HG02623 (cell line): ENCODE measurements at regions not wholly inside any gene's neighbourhood (a gene's known extent, or its start where the extent isn't known, plus 50 kb on each side); places are given as distances from the start of the nearest gene placed in this dataset.
"Not testable (repeated sequence)": the region's sequence is repeated elsewhere in the genome, so short reads cannot be mapped to it uniquely, and the experiment has no call there.

Source experiments
- ATAC-seq: cut with Tn5 transposase; IDR thresholded peaks from one replicate; pipeline ENCODE4 v1.9.1; 2021; ENCODE audit warnings: moderate library complexity; ENCODE audit not compliant: unreplicated experiment

DNA sequence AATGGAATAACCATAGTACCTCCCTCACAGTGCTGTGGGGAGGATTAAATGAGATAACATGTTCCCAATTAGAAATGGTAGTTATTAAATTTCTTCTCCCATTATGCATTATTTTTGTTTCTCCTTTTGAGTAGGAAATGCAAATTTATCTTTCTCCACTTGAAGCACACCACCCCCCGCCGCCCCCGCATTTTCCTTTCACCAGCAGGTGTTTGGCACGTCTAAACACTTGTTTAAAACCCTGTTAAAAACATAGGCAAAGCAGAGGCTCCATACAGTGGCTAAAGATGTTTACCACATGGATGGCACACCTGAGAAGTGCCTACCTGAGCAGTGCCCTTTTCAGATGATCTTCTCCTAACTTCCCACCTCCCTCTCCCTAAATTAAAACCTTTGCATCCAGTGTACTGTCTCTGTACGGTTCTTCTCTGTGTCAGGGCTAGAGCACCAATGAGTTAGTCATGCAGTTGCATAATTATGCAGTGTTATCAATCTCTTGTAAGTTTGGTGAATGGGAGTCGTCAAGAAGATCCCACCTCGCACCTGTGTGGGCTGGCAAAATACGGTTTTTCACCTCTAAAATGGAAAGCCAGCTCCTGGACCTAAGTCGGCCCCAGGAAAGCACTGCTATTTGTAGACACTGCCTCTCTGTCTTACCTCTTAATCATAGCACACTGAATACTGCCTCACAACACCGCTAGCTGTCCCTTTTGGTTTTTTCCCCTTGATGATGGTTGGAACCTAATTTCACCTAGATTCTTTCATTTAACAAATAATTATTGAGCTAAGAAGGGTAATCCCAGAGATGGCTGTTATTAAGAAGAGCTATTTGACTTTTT, 122.0 kb downstream of the CT47B1 start:
- no peak for ATAC-seq

DNA sequence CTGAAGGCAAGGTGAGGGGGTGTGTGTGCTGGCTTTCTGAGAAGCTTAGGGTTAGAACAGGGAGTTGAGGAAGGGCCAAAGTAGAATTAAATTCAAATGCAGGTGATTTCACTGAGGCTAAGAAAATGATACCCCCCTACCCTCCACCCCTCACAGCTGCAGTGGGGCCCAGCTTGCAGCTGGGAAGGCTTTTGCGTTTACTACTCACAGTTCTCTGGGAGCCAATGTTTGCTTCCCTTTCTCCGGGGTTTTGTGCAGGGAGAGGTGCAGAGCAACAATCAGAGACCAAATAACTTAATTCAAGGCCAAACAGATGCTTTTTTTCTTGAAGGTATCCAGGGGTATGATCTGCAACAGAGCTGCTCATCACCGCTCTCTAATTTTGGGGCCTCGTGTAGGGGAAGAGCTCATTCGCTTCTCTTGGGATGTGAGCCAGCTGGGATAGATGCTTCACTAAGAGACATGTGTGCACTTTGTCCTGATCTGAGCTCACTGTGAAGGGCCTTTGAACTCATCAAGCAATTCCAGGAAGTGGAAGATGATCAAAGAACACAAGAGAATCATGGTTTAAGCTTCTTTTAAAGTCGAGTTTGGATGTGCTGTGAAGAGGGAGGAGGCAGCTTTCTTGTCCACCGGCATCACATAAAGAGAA, 122.7 kb upstream of the C1GALT1C1 start:
- ATAC-seq, result no peak

DNA sequence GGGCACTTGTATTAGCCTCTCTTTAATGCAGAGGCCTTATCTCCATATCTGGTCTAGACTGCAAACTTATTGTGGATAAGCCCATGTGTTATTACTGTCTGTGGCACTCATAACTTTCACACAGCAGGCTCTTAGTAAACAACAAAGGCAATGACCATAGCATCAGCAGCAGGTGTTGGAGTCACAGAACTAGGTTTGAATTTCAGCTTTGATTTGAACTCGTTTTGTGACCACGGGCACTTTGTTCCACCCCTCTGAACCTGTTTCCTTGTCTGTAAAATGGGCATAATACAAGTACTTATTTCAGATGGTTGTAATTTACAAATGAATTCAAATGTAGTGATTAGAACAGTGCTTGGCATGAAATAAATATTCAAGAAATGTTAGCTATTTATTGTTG, 121.8 kb upstream of the C1GALT1C1 start:
- no peak for ATAC-seq

DNA sequence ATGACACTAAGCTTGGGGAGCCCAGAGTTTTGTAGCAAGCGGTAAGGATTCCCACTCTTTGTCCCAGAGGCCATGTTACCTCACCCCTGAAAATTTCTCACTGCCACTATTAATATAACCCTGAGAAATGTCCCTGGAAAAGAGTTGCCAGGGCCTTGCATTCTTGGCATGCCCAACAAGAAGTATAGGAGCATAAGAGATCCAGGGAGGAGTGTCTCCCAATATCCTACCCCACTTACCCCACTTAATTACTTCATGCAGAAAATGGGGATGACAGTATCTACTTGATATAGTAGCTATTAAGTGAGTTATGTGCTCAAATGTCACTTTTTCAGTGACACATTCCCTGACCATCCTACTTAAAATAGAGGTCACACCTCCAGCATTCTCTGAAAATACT, 120.5 kb upstream of the C1GALT1C1 start:
- ATAC-seq, result no peak

GRCh38 chrX:120749141-120749846, 119.4 kb upstream of the C1GALT1C1 start:
- peak; percentile 81 for ATAC-seq

DNA sequence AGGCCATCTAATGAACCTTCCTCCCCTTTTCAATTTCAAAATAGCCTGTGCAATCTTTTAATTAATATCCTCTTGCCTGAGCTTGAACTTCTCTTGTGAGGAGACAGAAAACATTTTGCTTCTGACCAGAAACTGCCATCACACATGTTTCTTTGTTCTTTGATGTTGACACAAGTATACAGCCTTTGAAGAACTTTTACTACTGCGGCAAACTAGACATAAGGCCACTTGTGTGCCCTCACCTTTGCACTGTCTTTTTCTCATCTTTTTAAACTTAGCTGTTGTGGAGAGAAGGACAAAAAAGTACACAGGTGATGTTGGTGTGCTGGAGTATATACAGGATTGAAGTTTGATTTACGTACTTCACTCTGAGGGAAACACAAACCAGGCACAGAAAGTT, 116.3 kb upstream of the C1GALT1C1 start:
- no peak for ATAC-seq

DNA sequence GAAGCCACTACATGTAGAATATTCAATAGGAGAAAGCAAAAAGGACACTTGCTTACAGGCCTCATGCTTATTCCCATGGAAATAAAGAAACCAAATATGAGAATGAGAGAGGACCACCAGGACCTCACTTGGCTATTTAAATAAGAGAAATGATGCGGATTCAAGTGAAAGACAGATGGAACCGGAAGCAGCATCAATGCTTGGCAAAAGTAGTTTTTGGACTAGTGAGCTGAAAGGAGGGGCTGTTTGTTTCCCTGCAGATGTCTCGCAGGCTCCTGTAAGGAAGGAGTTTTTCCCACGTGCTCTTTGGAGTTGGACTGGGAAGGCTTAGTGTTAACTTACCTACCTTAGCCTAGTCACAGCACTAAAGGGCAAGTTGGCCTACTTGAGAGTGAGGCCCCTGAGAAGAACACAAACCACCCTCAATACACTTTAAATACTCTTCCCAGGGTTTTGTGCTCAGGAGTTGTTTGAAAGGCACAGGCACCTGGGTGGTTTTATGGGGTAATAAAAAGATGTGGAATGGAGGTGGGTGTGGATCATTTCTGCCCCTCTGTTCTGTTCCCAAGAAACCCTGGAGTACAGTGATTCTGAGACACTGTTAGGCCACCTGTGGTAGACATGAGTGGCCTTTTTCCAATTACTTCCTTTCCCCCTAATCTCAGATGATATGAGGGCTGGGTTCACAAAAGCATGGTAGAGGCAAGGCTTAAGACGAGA, 113.3 kb upstream of the C1GALT1C1 start:
- ATAC-seq, result no peak

GRCh38 chrX:120741452-120741851, 111.6 kb upstream of the C1GALT1C1 start:
- no peak for ATAC-seq

DNA sequence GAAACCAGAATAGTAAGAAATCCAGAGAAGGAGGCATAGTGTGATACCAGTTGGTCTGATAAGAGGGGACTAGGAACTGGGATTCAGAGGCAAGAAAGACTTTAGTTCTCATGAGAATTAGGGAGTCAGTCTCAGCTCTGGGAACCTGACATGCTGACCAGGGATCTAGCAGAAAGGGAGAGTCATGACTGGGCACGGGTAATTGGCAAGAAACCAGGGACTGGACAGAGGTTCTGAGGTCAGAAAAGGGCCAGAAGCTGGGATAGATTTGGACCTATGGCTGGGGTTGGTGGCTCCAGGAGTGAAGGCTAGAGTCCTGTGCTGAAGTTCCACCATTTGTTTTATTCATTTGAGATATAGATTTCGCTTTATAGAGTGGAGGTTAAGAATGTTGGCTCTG, 110.2 kb upstream of the C1GALT1C1 start:
- no peak for ATAC-seq

- no peak for ATAC-seq
Observed at GRCh38 chrX:120739300-120739699, 109.4 kb upstream of the C1GALT1C1 start.

DNA sequence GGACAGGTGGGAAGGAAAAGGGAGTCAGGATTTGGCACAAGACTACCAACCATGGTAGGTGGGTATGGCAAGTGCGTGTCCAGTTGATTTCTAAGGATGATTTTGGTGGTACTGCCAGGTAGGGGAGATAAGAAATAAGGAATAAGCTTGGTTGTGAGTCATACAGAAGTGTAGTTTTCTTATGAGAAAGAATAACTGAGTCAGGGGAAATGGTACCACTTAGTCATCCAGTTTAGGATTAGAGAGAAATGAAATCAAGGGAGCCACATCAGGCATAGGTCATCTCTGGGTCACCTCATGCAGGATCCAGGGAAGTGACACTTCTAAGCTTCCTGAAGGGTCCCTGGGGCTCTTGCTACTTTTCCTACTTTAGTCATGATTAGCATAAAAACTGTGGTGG, 107.1 kb upstream of the C1GALT1C1 start:
- ATAC-seq, result no peak

GRCh38 chrX:120735966-120736365, 106.1 kb upstream of the C1GALT1C1 start:
- no peak for ATAC-seq

DNA sequence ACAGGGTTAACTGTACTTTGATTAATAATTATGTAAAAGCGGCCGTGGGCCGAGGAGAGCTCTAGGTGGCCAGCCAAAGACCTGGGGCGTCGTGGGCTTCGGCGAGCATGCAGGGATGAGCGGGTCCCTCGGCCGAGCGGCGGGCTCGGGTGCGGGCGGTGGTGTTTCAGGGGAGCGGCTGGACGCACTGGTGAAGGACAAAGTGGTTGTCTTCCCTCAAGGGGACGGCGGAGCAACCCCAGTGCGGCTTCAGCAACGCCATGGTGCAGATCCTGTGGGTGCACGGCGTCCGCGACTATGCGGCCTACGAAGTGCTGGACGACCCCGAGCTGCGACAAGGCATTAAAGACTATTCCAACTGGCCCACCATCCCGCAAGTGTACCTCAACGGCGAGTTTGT, 103.0 kb upstream of the C1GALT1C1 start:
- ATAC-seq, result no peak

DNA sequence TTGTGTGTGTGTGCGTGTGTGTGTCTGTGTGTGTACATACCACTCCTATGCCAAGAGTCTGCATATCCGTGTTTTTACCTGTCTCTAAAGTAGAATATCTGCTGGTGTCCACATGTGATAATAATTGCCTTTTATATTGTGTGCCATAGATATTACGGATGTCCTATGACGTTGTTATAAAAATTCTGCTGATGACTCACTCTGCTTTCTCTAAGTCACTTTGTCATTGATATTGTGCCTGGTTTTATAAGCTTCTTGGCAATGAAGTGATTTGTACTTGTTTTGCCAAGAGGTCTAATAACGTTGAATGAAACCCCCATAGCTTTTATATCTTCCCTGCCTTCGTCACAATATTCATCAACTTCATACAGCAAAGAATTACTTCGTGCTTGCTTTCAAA, 102.6 kb upstream of the C1GALT1C1 start:
- ATAC-seq, result no peak

GRCh38 chrX:120731386-120731785, 101.5 kb upstream of the C1GALT1C1 start:
- no peak for ATAC-seq

DNA sequence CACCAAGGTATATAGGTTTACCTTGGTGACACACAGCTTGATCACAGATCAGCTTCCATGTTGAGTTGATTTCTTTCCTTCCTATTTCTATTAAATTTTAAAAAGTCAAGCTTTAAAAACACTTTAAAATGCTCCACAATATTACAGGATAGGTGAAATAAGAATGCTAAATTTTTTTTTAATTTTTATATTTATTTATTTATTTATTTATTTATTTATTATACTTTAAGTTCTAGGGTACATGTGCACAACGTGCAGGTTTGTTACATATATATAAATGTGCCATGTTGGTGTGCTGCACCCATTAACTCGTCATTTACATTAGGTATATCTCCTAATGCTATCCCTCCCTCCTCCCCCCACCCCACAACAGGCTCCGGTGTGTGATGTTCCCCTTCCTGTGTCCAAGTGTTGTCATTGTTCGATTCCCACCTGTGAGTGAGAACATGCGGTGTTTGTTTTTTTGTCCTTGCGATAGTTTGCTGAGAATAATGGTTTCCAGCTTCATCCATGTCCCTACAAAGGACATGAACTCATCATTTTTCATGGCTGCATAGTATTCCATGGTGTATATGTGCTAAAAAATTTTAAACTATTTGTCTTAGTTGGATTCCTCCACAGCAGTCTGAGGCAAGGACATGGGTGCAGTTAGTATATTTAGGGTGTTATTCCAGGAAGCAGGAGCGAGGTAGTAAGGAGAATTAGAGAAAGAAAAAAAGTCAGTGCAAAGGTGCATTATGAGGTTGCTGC, 99.8 kb upstream of the C1GALT1C1 start:
- not testable (repeated sequence) for ATAC-seq

GRCh38 chrX:120727911-120728310, 98.1 kb upstream of the C1GALT1C1 start:
- no peak for ATAC-seq

GRCh38 chrX:120727452-120727851, 97.6 kb upstream of the C1GALT1C1 start:
- ATAC-seq, result no peak

GRCh38 chrX:120726294-120726693, 96.4 kb upstream of the C1GALT1C1 start:
- peak; percentile 97 for ATAC-seq

DNA sequence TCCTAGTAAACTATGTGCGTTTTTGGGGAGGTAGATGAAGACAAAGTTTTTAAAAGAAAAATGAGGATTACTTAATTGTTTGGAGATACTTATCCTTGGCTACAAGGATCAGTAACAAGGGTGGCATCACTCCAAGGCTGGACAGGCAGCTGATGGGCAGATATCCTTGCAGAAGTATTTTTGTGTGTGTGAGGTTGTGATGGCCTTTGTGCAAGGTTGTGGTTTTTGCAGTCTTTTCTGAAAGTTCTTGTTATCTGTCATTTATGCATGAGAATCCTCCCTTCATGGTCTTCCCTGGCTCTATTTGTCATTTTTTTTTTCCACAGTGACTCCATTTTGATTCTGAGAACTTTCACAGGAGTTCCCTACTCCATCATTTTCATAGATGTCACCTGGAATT, 96.0 kb upstream of the C1GALT1C1 start:
- no peak for ATAC-seq

DNA sequence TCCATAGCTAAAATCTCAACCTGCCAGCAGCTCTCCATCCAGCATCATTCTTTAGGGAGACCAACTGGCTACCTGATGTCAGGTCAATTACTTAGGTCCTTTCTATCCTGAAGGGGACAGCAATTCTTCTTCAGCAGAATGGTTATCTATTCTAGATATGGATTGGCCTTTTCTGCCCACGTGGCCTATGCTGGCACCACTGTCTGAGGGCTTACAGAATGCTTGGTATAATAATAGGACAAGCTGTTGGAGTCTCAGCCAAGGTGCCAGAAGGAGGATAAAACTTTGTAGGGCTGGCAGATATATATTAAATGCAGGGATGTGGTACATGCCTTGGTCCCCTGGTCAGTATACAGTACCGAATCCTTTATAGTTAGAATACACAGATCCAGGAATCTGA, 89.8 kb upstream of the C1GALT1C1 start:
- no peak for ATAC-seq
